Duodenal mucosa (tissue), 2 donors: ENCODE measurements at regions not wholly inside any gene's neighbourhood (a gene's known extent, or its start where the extent isn't known, plus 50 kb on each side); places are given as distances from the start of the nearest gene placed in this dataset.

Source experiments
- H3K27ac ChIP-seq: one replicate; pipeline ENCODE4 v1.7.0; 2013; ENCODE audit warnings: low read depth, low read length
- H3K27me3 ChIP-seq, 2 donors: one replicate each; pipeline ENCODE4 v1.7.0; 2013; ENCODE audit warnings: low read length in 2 of 2, control low read depth in 1 of 2; ENCODE audit not compliant: insufficient read depth in 2 of 2, control insufficient read depth in 1 of 2
- H3K36me3 ChIP-seq, 2 donors: one replicate each; pipeline ENCODE4 v1.7.0; 2013; ENCODE audit warnings: low read length in 2 of 2, control low read depth in 1 of 2; ENCODE audit not compliant: insufficient read depth in 2 of 2, control insufficient read depth in 1 of 2
- H3K4me1 ChIP-seq, 2 donors: one replicate each; pipeline ENCODE4 v1.7.0; 2013; ENCODE audit warnings: low read length in 2 of 2, control low read depth in 1 of 2; ENCODE audit not compliant: insufficient read depth in 2 of 2, control insufficient read depth in 1 of 2
- H3K4me3 ChIP-seq, 2 donors: one replicate each; pipeline ENCODE4 v1.7.0; 2013; ENCODE audit warnings: low read length in 2 of 2, low read depth in 1 of 2
- H3K9ac ChIP-seq, 2 donors: one replicate each; pipeline ENCODE4 v1.7.0; 2013; ENCODE audit warnings: low read length in 2 of 2, low read depth in 1 of 2
- H3K9me3 ChIP-seq, 2 donors: one replicate each; pipeline ENCODE4 v1.7.0; 2013; ENCODE audit warnings: low read length in 2 of 2, control low read depth in 1 of 2; ENCODE audit not compliant: control insufficient read depth in 1 of 2

- Histone ChIP-seq H3K27ac (no peak overlapping the region), H3K4me3 (no peak overlapping the region), H3K9ac (no peak overlapping the region), H3K9me3 (peaks cover 0 to 4% of the 10 kb centered on the region in 2 donors), H3K36me3 (no peaks in the 10 kb centered on the region), H3K27me3 (no peaks in the 10 kb centered on the region), H3K4me1 (no peaks in the 10 kb centered on the region)
These were observed 364.1 kb downstream of the FOXL1 start for GRCh38 chr16:86942151-86943051.

- no peaks in the 10 kb centered on the region for H3K4me1 ChIP-seq
- no peak overlapping the region for H3K9ac ChIP-seq
- H3K36me3 ChIP-seq: no peaks in the 10 kb centered on the region
- no peaks in the 10 kb centered on the region for H3K27me3 ChIP-seq
- H3K4me3 ChIP-seq: no peak overlapping the region
- H3K9me3 ChIP-seq: no peaks in the 10 kb centered on the region
- no peak overlapping the region for H3K27ac ChIP-seq
These were observed 367.0 kb downstream of the FOXL1 start for GRCh38 chr16:86945166-86945900.

- Histone ChIP-seq H3K4me1 (no peaks in the 10 kb centered on the region), H3K9me3 (no peaks in the 10 kb centered on the region), H3K27ac (no peak overlapping the region), H3K27me3 (no peaks in the 10 kb centered on the region), H3K36me3 (no peaks in the 10 kb centered on the region), H3K4me3 (no peak overlapping the region), H3K9ac (no peak overlapping the region)
These were observed 368.0 kb downstream of the FOXL1 start for GRCh38 chr16:86946396-86946795.

- no peaks in the 10 kb centered on the region for H3K4me1 ChIP-seq
- H3K9me3 ChIP-seq: no peaks in the 10 kb centered on the region
- no peak overlapping the region for H3K27ac ChIP-seq
- H3K27me3 ChIP-seq: no peaks in the 10 kb centered on the region
- H3K9ac ChIP-seq: no peak overlapping the region
- no peaks in the 10 kb centered on the region for H3K36me3 ChIP-seq
- no peak overlapping the region for H3K4me3 ChIP-seq
These were observed 368.6 kb downstream of the FOXL1 start for GRCh38 chr16:86946981-86947380.

GRCh38 chr16:86948046-86948445 is 369.1 kb downstream of the C16orf95 start:
- Histone ChIP-seq H3K4me3 (no peak overlapping the region), H3K27me3 (no peaks in the 10 kb centered on the region), H3K4me1 (no peaks in the 10 kb centered on the region), H3K36me3 (no peaks in the 10 kb centered on the region), H3K9me3 (no peaks in the 10 kb centered on the region), H3K27ac (no peak overlapping the region), H3K9ac (no peak overlapping the region)

GRCh38 chr16:86949116-86949515 is 368.1 kb downstream of the C16orf95 start:
- Histone ChIP-seq H3K4me3 (no peak overlapping the region), H3K9me3 (peaks cover 0 to 2% of the 10 kb centered on the region in 2 donors), H3K9ac (no peak overlapping the region), H3K27ac (no peak overlapping the region), H3K36me3 (no peaks in the 10 kb centered on the region), H3K27me3 (no peaks in the 10 kb centered on the region), H3K4me1 (no peaks in the 10 kb centered on the region)

- no peaks in the 10 kb centered on the region for H3K4me1 ChIP-seq
- H3K27me3 ChIP-seq: no peaks in the 10 kb centered on the region
- H3K4me3 ChIP-seq: no peak overlapping the region
- H3K9ac ChIP-seq: no peak overlapping the region
- no peaks in the 10 kb centered on the region for H3K36me3 ChIP-seq
- H3K9me3 ChIP-seq: peaks cover 0 to 2% of the 10 kb centered on the region in 2 donors
- H3K27ac ChIP-seq: no peak overlapping the region
These were observed 367.6 kb downstream of the C16orf95 start for GRCh38 chr16:86949630-86950029.

GRCh38 chr16:86951041-86951822 is 366.0 kb downstream of the C16orf95 start:
- H3K9me3 ChIP-seq: peaks cover 0 to 2% of the 10 kb centered on the region in 2 donors
- H3K27me3 ChIP-seq: no peaks in the 10 kb centered on the region
- H3K9ac ChIP-seq: no peak overlapping the region
- no peaks in the 10 kb centered on the region for H3K4me1 ChIP-seq
- no peaks in the 10 kb centered on the region for H3K36me3 ChIP-seq
- no peak overlapping the region for H3K4me3 ChIP-seq
- H3K27ac ChIP-seq: no peak overlapping the region

GRCh38 chr16:86951831-86952598 is 365.2 kb downstream of the C16orf95 start:
- Histone ChIP-seq H3K36me3 (no peaks in the 10 kb centered on the region), H3K4me3 (no peak overlapping the region), H3K27me3 (no peaks in the 10 kb centered on the region), H3K9ac (no peak overlapping the region), H3K9me3 (peaks cover 0 to 2% of the 10 kb centered on the region in 2 donors), H3K4me1 (no peaks in the 10 kb centered on the region), H3K27ac (no peak overlapping the region)
